Anterior cingulate cortex (tissue), 58 donors: ENCODE measurements at regions not wholly inside any gene's neighbourhood (a gene's known extent, or its start where the extent isn't known, plus 50 kb on each side); places are given as distances from the start of the nearest gene placed in this dataset.

Experiments
- DNase-seq, 58 donors: peaks; one replicate each; lab custom pipeline; 2025; lab: John Stamatoyannopoulos, UW

GRCh38 chr10:47184724-47185330 is 115.2 kb upstream of the GDF10 start:
- DNase-seq, result no peak

- DNase-seq, result no peak
Observed at GRCh38 chr10:47186941-47187340, 113.1 kb upstream of the GDF10 start.

- no peak for DNase-seq
Observed at GRCh38 chr10:47187592-47187991, 112.4 kb upstream of the GDF10 start.

- DNase-seq, result no peak
Observed at GRCh38 chr10:47188156-47188555, 111.8 kb upstream of the GDF10 start.

GRCh38 chr10:47189802-47190201 is 110.2 kb upstream of the GDF10 start:
- DNase-seq, result no peak

- DNase-seq, result no peak
Observed at GRCh38 chr10:47190301-47190700, 109.7 kb upstream of the GDF10 start.

GRCh38 chr10:47190802-47191450 is 109.1 kb upstream of the GDF10 start:
- DNase-seq, result no peak

GRCh38 chr10:47192273-47192672 is 107.7 kb upstream of the GDF10 start:
- no peak for DNase-seq

- no peak for DNase-seq
Observed at GRCh38 chr10:47193666-47194065, 106.3 kb upstream of the GDF10 start.

GRCh38 chr10:47195274-47195885 is 104.6 kb upstream of the GDF10 start:
- no peak for DNase-seq

- DNase-seq, result no peak
Observed at GRCh38 chr10:47196691-47197090, 103.3 kb upstream of the GDF10 start.

GRCh38 chr10:47198221-47198620 is 101.8 kb upstream of the GDF10 start:
- DNase-seq, result no peak

- DNase-seq, result no peak
Observed at GRCh38 chr10:47205192-47205591, 94.8 kb upstream of the GDF10 start.

GRCh38 chr10:47206449-47207280 is 93.3 kb upstream of the GDF10 start:
- DNase-seq, result no peak

GRCh38 chr10:47207281-47207615 is 92.7 kb upstream of the GDF10 start:
- DNase-seq, result no peak

GRCh38 chr10:47207894-47208469 is 92.0 kb upstream of the GDF10 start:
- DNase-seq, result no peak

- DNase-seq, result no peak
Observed at GRCh38 chr10:47209466-47209865, 90.5 kb upstream of the GDF10 start.

- no peak for DNase-seq
Observed at GRCh38 chr10:47214520-47214919, 85.5 kb upstream of the GDF10 start.

GRCh38 chr10:47217113-47217512 is 82.9 kb upstream of the GDF10 start:
- no peak for DNase-seq

- no peak for DNase-seq
Observed at GRCh38 chr10:47218803-47219202, 81.2 kb upstream of the GDF10 start.

GRCh38 chr10:47222461-47222860 is 77.5 kb upstream of the GDF10 start:
- DNase-seq, result peak in 6 of 58 donors; percentile 5 to 27 (median 16)
